Fibroblast of lung (primary cell): ENCODE measurements at regions not wholly inside any gene's neighbourhood (a gene's known extent, or its start where the extent isn't known, plus 50 kb on each side); places are given as distances from the start of the nearest gene placed in this dataset.

ENCODE experiments used
- DNase-seq, 2 donors: peaks; one replicate each; pipeline versions ENCODE4 v3.0.0 to v3.0.0-alpha.2; 2010; ENCODE audit warnings: low read depth in 2 of 2
- H2AFZ ChIP-seq: 2 replicates; pipeline ENCODE4 v1.5.1; 2012; ENCODE audit warnings: low read length, control low read depth, inconsistent platforms
- H3K27ac ChIP-seq: 2 replicates; pipeline ENCODE4 v1.5.1; 2011; ENCODE audit warnings: low read length, control low read depth; ENCODE audit not compliant: insufficient read depth
- H3K27me3 ChIP-seq: 2 replicates; pipeline ENCODE4 v1.5.1; 2011; ENCODE audit warnings: mild to moderate bottlenecking, low read length; ENCODE audit not compliant: control insufficient read depth, insufficient read depth
- H3K36me3 ChIP-seq: 2 replicates; pipeline ENCODE4 v1.5.1; 2011; ENCODE audit warnings: low read length; ENCODE audit not compliant: control insufficient read depth, insufficient read depth
- H3K4me1 ChIP-seq: 2 replicates; pipeline ENCODE4 v1.5.1; 2011; ENCODE audit warnings: low read length; ENCODE audit not compliant: control insufficient read depth, insufficient read depth; ENCODE audit errors: extremely low read depth
- H3K4me2 ChIP-seq: 2 replicates; pipeline ENCODE4 v1.5.1; 2011; ENCODE audit warnings: low read length, control low read depth; ENCODE audit not compliant: insufficient read depth; ENCODE audit errors: extremely low read depth
- H3K4me3 ChIP-seq, 4 experiments: fragments of 200-600 bp in 1 of 4; sonication (generic) in 1 of 4; replicated peaks in 1 of 4; 2 replicates each; pipeline ENCODE4 v1.5.1; 2011 to 2016; ENCODE audit warnings: low read length in 4 of 4, low read depth in 3 of 4, mild to moderate bottlenecking in 3 of 4, control low read depth in 2 of 4, inconsistent platforms in 1 of 4, mixed read lengths in 1 of 4; ENCODE audit not compliant: insufficient read depth in 1 of 4; ENCODE audit errors: control extremely low read depth in 1 of 4
- H3K79me2 ChIP-seq: 2 replicates; pipeline ENCODE4 v1.5.1; 2012; ENCODE audit warnings: mild to moderate bottlenecking, low read length, inconsistent platforms; ENCODE audit not compliant: control insufficient read depth, insufficient read depth
- H3K9ac ChIP-seq: 2 replicates; pipeline ENCODE4 v1.5.1; 2011; ENCODE audit warnings: mild to moderate bottlenecking, low read length, control low read depth; ENCODE audit not compliant: insufficient read depth
- H3K9me3 ChIP-seq: 2 replicates; pipeline ENCODE4 v1.5.1; 2012; ENCODE audit warnings: low read depth, low read length; ENCODE audit not compliant: control insufficient read depth, insufficient read depth
- H4K20me1 ChIP-seq: 2 replicates; pipeline ENCODE4 v1.5.1; 2011; ENCODE audit warnings: low read length; ENCODE audit not compliant: control insufficient read depth, insufficient read depth; ENCODE audit errors: extremely low read depth
- CTCF ChIP-seq, 2 donors: IDR thresholded peaks in 1 of 2; conservative IDR thresholded peaks in 1 of 2; 1 replicate in 1 of 2; 2 replicates in 1 of 2; pipeline ENCODE4 v1.5.1; 2011 to 2012; ENCODE audit warnings: low read length in 2 of 2, control low read depth in 1 of 2, inconsistent platforms in 1 of 2, low read depth in 1 of 2, mild to moderate bottlenecking in 1 of 2
- EZH2 ChIP-seq: IDR thresholded peaks from 2 replicates; pipeline ENCODE4 v1.5.1; 2012; ENCODE audit warnings: low read length, control low read depth, mild to moderate bottlenecking; ENCODE audit errors: missing control alignments

GRCh38 chr7:136807598-136807997 is 60.9 kb upstream of the CHRM2 start:
- no peak for TF ChIP-seq EZH2
- no peak for TF ChIP-seq CTCF (conservative IDR thresholded peaks at IDR 0.05 in 1 of 2, IDR thresholded peaks at IDR 0.05 in 1 of 2; ENCODE audit: low read depth in 1 of 2, low read length in 2 of 2)
- H4K20me1 ChIP-seq, result no peaks in the 10 kb centered on the region
- H3K4me3 ChIP-seq, result no peak overlapping the region
- no peaks in the 10 kb centered on the region for H3K9me3 ChIP-seq
- no peaks in the 10 kb centered on the region for H3K36me3 ChIP-seq
- H3K27ac ChIP-seq, result no peak overlapping the region
- H3K27me3 ChIP-seq, result no peaks in the 10 kb centered on the region
- no peaks in the 10 kb centered on the region for H3K79me2 ChIP-seq
- H3K4me2 ChIP-seq, result no peak overlapping the region
- DNase-seq, result no peak
- H3K9ac ChIP-seq, result no peak overlapping the region
- H3K4me1 ChIP-seq, result no peaks in the 10 kb centered on the region
- H2AFZ ChIP-seq, result no peak overlapping the region

DNA sequence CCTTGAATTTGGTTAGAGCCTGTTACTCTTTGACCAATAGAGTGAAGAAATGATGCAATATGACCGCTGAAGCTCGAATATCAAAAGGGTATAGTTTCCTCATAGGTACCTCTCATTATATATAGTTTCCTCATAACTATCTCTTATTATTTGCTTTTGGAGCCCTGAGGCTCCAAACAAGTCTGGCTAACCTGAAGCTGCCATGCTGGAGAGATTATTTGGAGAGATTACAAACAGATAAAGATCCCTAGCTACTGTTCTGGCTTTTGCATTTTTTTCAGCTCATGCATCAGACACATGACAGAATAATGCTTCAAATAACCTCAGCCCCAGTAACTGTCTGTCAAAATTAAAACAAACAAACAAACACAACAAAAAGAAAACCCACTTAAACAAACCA is 65.4 kb upstream of the CHRM2 start:
- TF ChIP-seq CTCF (conservative IDR thresholded peaks at IDR 0.05 in 1 of 2, IDR thresholded peaks at IDR 0.05 in 1 of 2; ENCODE audit: low read depth in 1 of 2, low read length in 2 of 2), result no peak
- TF ChIP-seq EZH2, result no peak
- H3K79me2 ChIP-seq, result no peaks in the 10 kb centered on the region
- H3K27ac ChIP-seq, result no peak overlapping the region
- no peak overlapping the region for H3K9ac ChIP-seq
- DNase-seq, result no peak
- H4K20me1 ChIP-seq, result no peaks in the 10 kb centered on the region
- no peaks in the 10 kb centered on the region for H3K36me3 ChIP-seq
- no peak overlapping the region for H3K4me2 ChIP-seq
- no peaks in the 10 kb centered on the region for H3K4me1 ChIP-seq
- H3K4me3 ChIP-seq, result no peak overlapping the region
- H2AFZ ChIP-seq, result no peak overlapping the region
- H3K9me3 ChIP-seq, result no peaks in the 10 kb centered on the region
- no peaks in the 10 kb centered on the region for H3K27me3 ChIP-seq

GRCh38 chr7:136783934-136784333 is 84.5 kb upstream of the CHRM2 start:
- Histone ChIP-seq H3K4me2 (no peak overlapping the region), H3K9me3 (no peaks in the 10 kb centered on the region), H3K27ac (no peak overlapping the region)

More at GRCh38 chr7:136783934-136784333, 84.5 kb upstream of the CHRM2 start:
- Histone ChIP-seq H3K4me1 (no peaks in the 10 kb centered on the region), H3K79me2 (no peaks in the 10 kb centered on the region), H3K4me3 (no peak overlapping the region), H3K27me3 (no peaks in the 10 kb centered on the region), H2AFZ (no peak overlapping the region), H3K36me3 (no peaks in the 10 kb centered on the region), H3K9ac (no peak overlapping the region), H4K20me1 (no peaks in the 10 kb centered on the region)
- no peak for TF ChIP-seq CTCF (conservative IDR thresholded peaks at IDR 0.05 in 1 of 2, IDR thresholded peaks at IDR 0.05 in 1 of 2; ENCODE audit: low read depth in 1 of 2, low read length in 2 of 2)
- no peak for DNase-seq
